Kasumi-1 (cell line): ENCODE measurements at regions not wholly inside any gene's neighbourhood (a gene's known extent, or its start where the extent isn't known, plus 50 kb on each side); places are given as distances from the start of the nearest gene placed in this dataset.
"Not testable (repeated sequence)": the region's sequence is repeated elsewhere in the genome, so short reads cannot be mapped to it uniquely, and the experiment has no call there.

Source experiments
- DNase-seq, 2 experiments: peaks; one replicate each; lab custom pipeline; 2025; lab: John Stamatoyannopoulos, UW

- DNase-seq, result no peak
These were observed 186.4 kb upstream of the COL3A1 start for GRCh38 chr2:188787658-188788240.

GRCh38 chr2:188788621-188789020 is 185.6 kb upstream of the COL3A1 start:
- peak; percentile 77 to 85 for DNase-seq

- no peak for DNase-seq
These were observed 184.2 kb upstream of the COL3A1 start for GRCh38 chr2:188789951-188790350.

- DNase-seq, result not testable (repeated sequence)
These were observed 179.7 kb upstream of the COL3A1 start for GRCh38 chr2:188794453-188794852.

- no peak for DNase-seq
These were observed 178.4 kb upstream of the COL3A1 start for GRCh38 chr2:188795762-188796161.

- no peak for DNase-seq
These were observed 176.8 kb upstream of the COL3A1 start for GRCh38 chr2:188797371-188797770.

GRCh38 chr2:188798159-188798558 is 176.0 kb upstream of the COL3A1 start:
- DNase-seq, result no peak

- no peak for DNase-seq
These were observed 169.0 kb upstream of the COL3A1 start for GRCh38 chr2:188805219-188805618.

- DNase-seq, result no peak
These were observed 165.2 kb upstream of the COL3A1 start for GRCh38 chr2:188808947-188809355.

- DNase-seq, result no peak
These were observed 163.6 kb upstream of the COL3A1 start for GRCh38 chr2:188810586-188810985.

- DNase-seq, result no peak
These were observed 162.7 kb upstream of the COL3A1 start for GRCh38 chr2:188811522-188811921.

GRCh38 chr2:188813315-188813714 is 160.9 kb upstream of the COL3A1 start:
- no peak for DNase-seq

- no peak for DNase-seq
These were observed 160.3 kb upstream of the COL3A1 start for GRCh38 chr2:188813857-188814256.

GRCh38 chr2:188819011-188819410 is 155.2 kb upstream of the COL3A1 start:
- DNase-seq, result no peak

GRCh38 chr2:188819792-188820191 is 154.4 kb upstream of the COL3A1 start:
- no peak for DNase-seq

- DNase-seq, result no peak
These were observed 153.6 kb upstream of the COL3A1 start for GRCh38 chr2:188820576-188820975.

GRCh38 chr2:188824125-188824524 is 150.0 kb upstream of the COL3A1 start:
- no peak for DNase-seq

GRCh38 chr2:188833331-188833730 is 140.8 kb upstream of the COL3A1 start:
- no peak for DNase-seq

GRCh38 chr2:188833799-188834198 is 140.4 kb upstream of the COL3A1 start:
- DNase-seq, result no peak

- DNase-seq, result no peak
These were observed 139.2 kb upstream of the COL3A1 start for GRCh38 chr2:188835006-188835405.

GRCh38 chr2:188835821-188836220 is 138.4 kb upstream of the COL3A1 start:
- no peak for DNase-seq

GRCh38 chr2:188845692-188846091 is 128.5 kb upstream of the COL3A1 start:
- DNase-seq, result no peak

- DNase-seq, result no peak
These were observed 125.2 kb upstream of the COL3A1 start for GRCh38 chr2:188848887-188849435.

GRCh38 chr2:188850786-188851185 is 123.4 kb upstream of the COL3A1 start:
- no peak for DNase-seq
